AG10803 (cell line): ENCODE measurements at regions not wholly inside any gene's neighbourhood (a gene's known extent, or its start where the extent isn't known, plus 50 kb on each side); places are given as distances from the start of the nearest gene placed in this dataset.

Source experiments
- DNase-seq: peaks from one replicate; pipeline ENCODE4 v3.0.0; 2010; ENCODE audit warnings: low read depth
- H3K4me3 ChIP-seq: 2 replicates; pipeline ENCODE4 v1.5.1; 2011; ENCODE audit warnings: mild to moderate bottlenecking, low read length, control low read depth
- TF ChIP-seq, protein P1 (sequence below): conservative IDR thresholded peaks from 2 replicates; pipeline ENCODE4 v1.5.1; 2011; ENCODE audit warnings: mild to moderate bottlenecking, low read length, control low read depth, inconsistent platforms

DNA sequence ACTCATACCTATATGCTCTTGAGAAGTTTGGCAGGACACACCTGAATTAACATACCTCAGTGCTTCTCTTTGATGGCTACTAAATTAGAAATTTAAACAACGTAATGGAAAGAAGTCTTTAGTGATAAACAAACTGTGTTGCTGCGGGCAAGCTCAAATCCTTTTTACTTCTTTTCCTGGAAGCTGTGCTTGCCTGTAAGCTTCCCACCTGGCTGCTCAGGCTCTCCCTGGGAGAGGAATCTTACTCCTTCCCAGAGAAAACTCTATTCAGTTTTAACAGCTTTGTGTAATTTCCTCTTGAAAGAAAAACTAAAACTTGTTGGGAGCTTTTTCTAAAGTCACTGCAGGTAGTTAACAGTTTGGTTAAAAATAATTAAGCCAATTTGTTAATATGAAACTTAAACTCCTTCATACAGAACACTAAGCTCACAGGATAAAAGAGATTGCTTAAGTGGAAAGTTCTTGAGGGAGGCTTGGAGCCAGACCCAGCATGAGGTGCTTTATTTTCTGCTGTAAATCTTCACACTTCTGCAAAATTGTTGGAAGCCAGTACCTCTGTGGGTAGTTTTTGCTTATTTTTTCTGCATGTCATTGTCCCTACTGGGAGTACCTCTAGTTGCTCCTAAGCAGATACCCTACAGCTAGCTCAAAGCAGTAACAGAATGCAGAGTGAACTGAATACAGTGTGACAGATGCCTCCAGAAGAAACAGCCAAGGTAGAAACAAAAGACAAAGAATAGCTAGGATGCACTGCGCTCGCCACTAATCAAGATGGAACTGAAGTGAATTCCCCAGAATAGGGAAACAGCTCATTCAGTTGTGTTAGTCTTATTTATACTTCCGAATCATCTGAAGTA lies 1253.0 kb downstream of the PCDH17 start:
- TF ChIP-seq, protein P1, sequence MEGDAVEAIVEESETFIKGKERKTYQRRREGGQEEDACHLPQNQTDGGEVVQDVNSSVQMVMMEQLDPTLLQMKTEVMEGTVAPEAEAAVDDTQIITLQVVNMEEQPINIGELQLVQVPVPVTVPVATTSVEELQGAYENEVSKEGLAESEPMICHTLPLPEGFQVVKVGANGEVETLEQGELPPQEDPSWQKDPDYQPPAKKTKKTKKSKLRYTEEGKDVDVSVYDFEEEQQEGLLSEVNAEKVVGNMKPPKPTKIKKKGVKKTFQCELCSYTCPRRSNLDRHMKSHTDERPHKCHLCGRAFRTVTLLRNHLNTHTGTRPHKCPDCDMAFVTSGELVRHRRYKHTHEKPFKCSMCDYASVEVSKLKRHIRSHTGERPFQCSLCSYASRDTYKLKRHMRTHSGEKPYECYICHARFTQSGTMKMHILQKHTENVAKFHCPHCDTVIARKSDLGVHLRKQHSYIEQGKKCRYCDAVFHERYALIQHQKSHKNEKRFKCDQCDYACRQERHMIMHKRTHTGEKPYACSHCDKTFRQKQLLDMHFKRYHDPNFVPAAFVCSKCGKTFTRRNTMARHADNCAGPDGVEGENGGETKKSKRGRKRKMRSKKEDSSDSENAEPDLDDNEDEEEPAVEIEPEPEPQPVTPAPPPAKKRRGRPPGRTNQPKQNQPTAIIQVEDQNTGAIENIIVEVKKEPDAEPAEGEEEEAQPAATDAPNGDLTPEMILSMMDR = no peak

DNA sequence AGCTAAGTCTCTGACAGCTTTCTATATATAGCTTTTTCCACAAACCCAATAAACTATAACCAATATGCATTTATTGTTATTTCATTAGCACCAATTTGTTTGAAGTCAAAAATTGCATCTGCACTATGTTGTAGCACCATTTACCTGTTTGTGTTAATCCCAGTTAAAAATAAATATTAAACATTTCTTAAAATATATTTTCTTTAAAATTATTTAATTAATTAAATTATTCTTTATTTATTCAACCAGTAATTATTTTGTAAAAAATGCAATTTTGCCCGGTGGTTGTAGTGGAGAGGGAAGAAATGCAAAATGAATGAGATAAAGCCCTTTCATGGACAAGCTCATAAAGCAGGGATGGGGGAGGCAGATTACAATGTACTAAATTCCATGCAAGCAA lies 1257.9 kb downstream of the PCDH17 start:
- TF ChIP-seq, protein P1 = no peak
- no peak for DNase-seq
- H3K4me3 ChIP-seq = no peak overlapping the region

More for the DNA sequence above, 1253.0 kb downstream of the PCDH17 start:
- no peak for DNase-seq
- H3K4me3 ChIP-seq = no peak overlapping the region

DNA sequence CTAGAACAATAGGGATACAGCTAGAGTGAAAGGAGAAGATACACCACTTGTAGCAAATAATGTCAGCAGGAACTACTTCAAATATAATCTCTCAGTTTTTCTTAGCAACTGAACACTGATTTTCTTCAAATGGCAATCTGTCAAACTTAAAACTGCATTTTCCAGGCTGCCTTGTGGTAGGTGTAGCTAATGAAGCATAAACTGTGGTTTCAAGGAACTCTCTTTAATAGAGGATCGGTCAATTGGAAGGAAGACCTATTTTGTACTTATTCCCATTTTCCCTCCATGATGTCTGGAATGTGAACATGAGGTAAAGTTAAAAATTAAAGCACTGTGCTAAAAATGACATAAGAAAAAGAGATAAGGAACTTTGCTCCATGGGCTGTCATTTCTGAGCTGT lies 1261.9 kb downstream of the PCDH17 start:
- no peak overlapping the region for H3K4me3 ChIP-seq
- no peak for DNase-seq
- TF ChIP-seq, protein P1 = no peak

DNA sequence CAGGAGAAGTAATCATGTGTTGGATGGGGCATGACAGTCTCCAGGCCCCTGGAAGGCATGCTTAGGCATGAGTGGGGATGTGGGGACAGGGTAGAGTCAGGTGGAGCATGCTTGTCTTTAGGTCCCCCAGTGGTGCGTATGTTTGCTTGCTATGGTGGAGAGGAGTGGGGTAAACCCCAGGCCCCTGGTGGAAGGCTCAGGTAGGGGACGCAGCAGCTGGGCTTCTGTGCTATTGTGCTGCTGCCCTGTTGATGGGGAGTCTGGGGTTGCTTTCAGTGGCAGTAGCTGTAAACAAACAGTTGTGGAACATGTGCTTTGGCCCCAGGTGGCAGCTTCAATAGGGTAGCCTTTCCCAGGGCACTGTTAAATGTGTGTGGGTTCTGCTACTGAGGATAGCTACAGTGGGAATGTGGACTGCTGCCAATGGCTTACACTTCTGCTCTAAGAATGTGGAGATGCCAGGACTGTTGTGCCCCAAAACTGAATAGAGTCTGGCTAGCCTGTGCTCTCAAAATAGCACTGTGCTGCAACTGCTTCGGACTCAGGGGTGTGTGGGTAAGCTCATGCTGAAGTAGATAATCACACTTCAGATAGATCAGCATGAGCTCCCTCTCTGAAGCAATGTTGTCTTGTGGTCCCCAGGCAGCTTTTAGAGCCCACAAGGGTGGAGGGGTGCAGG lies 1257.3 kb downstream of the DIAPH3 start:
- H3K4me3 ChIP-seq = no peak overlapping the region
- DNase-seq = no peak
- TF ChIP-seq, protein P1 = no peak

DNA sequence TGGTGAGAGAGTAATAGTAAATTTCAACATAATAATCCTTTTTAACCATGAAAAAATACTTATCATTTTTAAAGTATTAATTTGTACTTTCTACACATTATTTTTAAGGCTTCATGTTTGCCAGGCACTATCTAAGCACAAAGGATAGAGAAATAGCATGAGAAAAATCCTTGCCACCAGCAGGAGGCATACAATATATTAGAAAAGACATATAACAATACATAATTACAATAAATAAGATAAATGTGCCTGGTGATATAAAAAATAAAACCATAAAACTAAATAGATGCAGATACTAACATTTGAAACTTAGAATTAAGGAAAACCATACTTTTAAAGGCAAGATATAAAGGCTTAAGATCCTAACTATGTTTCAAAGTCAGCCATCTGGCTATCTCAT lies 1256.4 kb downstream of the DIAPH3 start:
- TF ChIP-seq, protein P1 = no peak
- no peak overlapping the region for H3K4me3 ChIP-seq
- no peak for DNase-seq

DNA sequence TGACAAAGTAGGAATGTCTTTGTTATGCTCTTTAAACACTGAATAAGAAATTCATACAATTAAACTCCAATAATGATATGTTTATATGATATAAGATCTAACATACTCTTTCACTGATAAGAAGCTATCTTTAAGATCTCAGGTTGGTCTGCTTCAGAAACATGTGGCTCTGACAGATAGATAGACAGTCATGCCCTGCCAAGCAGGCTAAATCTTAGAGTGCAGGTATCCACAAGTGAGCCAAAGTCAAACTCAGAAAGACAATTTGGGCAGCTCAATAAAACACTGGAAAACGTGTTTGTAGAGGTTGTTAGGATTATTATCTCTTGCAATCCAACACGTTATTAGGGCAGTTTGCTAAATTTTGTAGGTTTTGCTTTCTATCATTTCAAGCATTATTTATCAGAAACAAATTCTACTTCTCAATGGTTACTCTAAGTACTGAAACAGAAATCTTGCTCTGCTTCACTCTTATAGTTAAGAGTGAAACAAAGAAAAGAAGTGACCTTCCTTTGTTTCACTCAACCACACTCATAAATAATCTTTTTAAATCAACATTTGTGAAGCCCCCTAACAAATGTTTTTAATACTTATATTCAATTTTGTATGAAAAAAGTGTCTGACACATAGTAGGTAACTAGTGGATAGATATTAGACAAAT lies 1255.6 kb downstream of the DIAPH3 start:
- DNase-seq = no peak
- TF ChIP-seq, protein P1 = no peak
- H3K4me3 ChIP-seq = no peak overlapping the region
